ENCODE measurements at regions not wholly inside any gene's neighbourhood (a gene's known extent, or its start where the extent isn't known, plus 50 kb on each side); places are given as distances from the start of the nearest gene placed in this dataset.

DNA sequence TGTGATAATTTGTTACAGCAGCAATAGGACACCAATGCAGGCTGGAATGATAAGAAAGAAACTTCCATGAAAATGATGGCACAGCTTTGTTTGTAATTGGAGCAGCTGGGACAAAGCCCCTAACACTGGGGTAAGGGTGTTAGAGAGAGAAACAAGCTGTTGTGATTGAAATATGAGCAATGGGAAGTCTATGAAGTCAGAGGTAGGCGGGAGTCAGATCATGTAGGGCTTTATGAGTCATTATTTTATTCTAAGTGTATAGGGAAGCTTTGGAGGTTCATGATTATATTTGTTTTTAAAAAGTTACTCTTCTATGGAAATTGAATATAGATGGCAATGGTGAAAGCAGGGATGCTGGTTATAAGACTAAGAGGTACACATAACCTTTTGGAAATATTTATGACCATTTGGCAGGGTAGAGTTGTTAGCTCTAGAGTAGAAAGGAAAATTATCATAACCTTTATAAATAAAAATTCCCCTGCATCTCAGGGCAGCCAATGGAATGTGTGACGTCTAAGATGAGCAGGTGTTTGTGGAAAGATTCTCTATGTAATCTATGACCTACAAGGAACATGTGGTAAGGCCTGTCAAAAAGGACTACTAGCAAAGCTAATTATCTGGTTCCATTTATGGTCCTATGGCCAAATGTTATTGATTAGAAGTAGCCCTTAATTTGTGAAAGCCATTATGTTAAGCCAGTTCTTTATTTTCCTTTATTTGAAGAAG lies 85.6 kb downstream of the KCNJ2 start:
- H3K18ac ChIP-seq (ENCODE audit: low read depth, low read length), result no peak overlapping the region
- H4K91ac ChIP-seq (ENCODE audit: insufficient read depth, low read depth, low read length), result no peak overlapping the region
- H3K36me3 ChIP-seq (ENCODE audit: control insufficient read depth, insufficient read depth, low read length), result no peaks in the 10 kb centered on the region
- no peak overlapping the region for H2BK20ac ChIP-seq (ENCODE audit: low read depth, low read length)
- no peak overlapping the region for H3K56ac ChIP-seq (ENCODE audit: extremely low read depth, insufficient read depth, low read length)
- H3K14ac ChIP-seq (replicated peaks; ENCODE audit: low read depth, low read length), result no peak overlapping the region
- no peak overlapping the region for H3K4ac ChIP-seq (ENCODE audit: low read depth, low read length)
- H3K9me1 ChIP-seq (ENCODE audit: insufficient read depth, low read length), result no peaks in the 10 kb centered on the region
- WGBS, 2 experiments (ENCODE audit: extremely low coverage in 2 of 2, insufficient read length in 1 of 2), result no CpG with 5 or more reads among the region's 2 CpGs
- no peak overlapping the region for H2AFZ ChIP-seq (replicated peaks; ENCODE audit: low read length, poor library complexity)
- ChIA-PET CTCF (interaction anchor here (0.7 kb wide), 1 partner anchor 509 kb away, joined by 3 read pairs; no protein-coding TSS in a partner anchor), POLR2A (ENCODE audit: unreplicated experiment) (no interaction called here)
- no peaks in the 10 kb centered on the region for H3K9me3 ChIP-seq (ENCODE audit: control insufficient read depth, insufficient read depth, low read length)
- no peak overlapping the region for H3K27ac ChIP-seq (ENCODE audit: insufficient read depth, low read length)
- H2BK5ac ChIP-seq (ENCODE audit: low read depth, low read length, poor library complexity, severe bottlenecking), result no peak overlapping the region
- no peak overlapping the region for H2AK5ac ChIP-seq (ENCODE audit: low read depth, low read length)
- no peak overlapping the region for H2BK15ac ChIP-seq (ENCODE audit: low read depth, low read length)
- no peak overlapping the region for H4K8ac ChIP-seq (ENCODE audit: low read depth in 2 of 2, low read length in 2 of 2)
- no peaks in the 10 kb centered on the region for H3K79me1 ChIP-seq (ENCODE audit: low read depth in 1 of 2, low read length in 2 of 2)
- dilution Hi-C loops (cut with HindIII; ENCODE audit: low sequenced_read_pairs, unreplicated experiment), result no loop called here
- H4K5ac ChIP-seq (ENCODE audit: low read depth, low read length), result no peak overlapping the region
- H3K9ac ChIP-seq (ENCODE audit: low read depth, low read length), result no peak overlapping the region
- no peak overlapping the region for H2AK9ac ChIP-seq (replicated peaks; ENCODE audit: low read depth, low read length, poor library complexity)
- DNase-seq (peak; percentile 54), ATAC-seq (ENCODE audit: low read depth) (peak; percentile 75)
- no peak overlapping the region for H3K4me3 ChIP-seq (ENCODE audit: insufficient read depth, low read depth, low read length)
- H4K20me1 ChIP-seq (ENCODE audit: insufficient read depth, low read length), result no peaks in the 10 kb centered on the region
- intact Hi-C loops (cut with micrococcal nuclease), result no loop called here
- no peak overlapping the region for H3K23ac ChIP-seq (ENCODE audit: low read depth, low read length)
- in situ Hi-C loops (cut with MboI; ENCODE audit: low sequenced_read_pairs), result no loop called here
- 0 out of 2 replicates have a peak, but pooled peaks cover 2% of the 10 kb centered on the region for H3K4me1 ChIP-seq (ENCODE audit: control insufficient read depth, insufficient read depth, low read length)
- no peak overlapping the region for H2BK120ac ChIP-seq (ENCODE audit: low read depth, low read length)
- no TSS peak for BruUV-seq (replicated peaks)
- H3K27me3 ChIP-seq (ENCODE audit: control insufficient read depth, insufficient read depth, low read length), result no peaks in the 10 kb centered on the region
- no peak overlapping the region for H3K4me2 ChIP-seq (ENCODE audit: low read depth, low read length)
- TF ChIP-seq RCOR1 (IDR thresholded peaks at IDR 0.05; ENCODE audit: insufficient replicate concordance, low read length), result no peak
- no peak for TF ChIP-seq MAFK (IDR thresholded peaks at IDR 0.05; ENCODE audit: low read depth, low read length)
- no peak for TF ChIP-seq CHD1 (IDR thresholded peaks at IDR 0.05; ENCODE audit: low read depth, low read length)
- TF ChIP-seq RAD21 (IDR thresholded peaks at IDR 0.05; ENCODE audit: low read length), result no peak
- no peak for TF ChIP-seq FOS (IDR thresholded peaks at IDR 0.05; ENCODE audit: low read depth, low read length)
- TF ChIP-seq SMC3 (IDR thresholded peaks at IDR 0.05; ENCODE audit: low read depth, low read length), result no peak

All from IMR-90 (cell line).